H9 (cell line): ENCODE measurements at regions not wholly inside any gene's neighbourhood (a gene's known extent, or its start where the extent isn't known, plus 50 kb on each side); places are given as distances from the start of the nearest gene placed in this dataset.

Experiments
- DNase-seq: peaks from one replicate; pipeline ENCODE4 v3.0.0-alpha.2; 2017
- H2AFZ ChIP-seq: one replicate; pipeline ENCODE4 v1.6.1; 2013; ENCODE audit warnings: mild to moderate bottlenecking, low read length, control low read depth, moderate library complexity
- H2AK5ac ChIP-seq: 2 replicates; pipeline ENCODE4 v1.6.1; 2013; ENCODE audit warnings: low read length, control low read depth, mixed read lengths; ENCODE audit not compliant: insufficient read length
- H2BK120ac ChIP-seq: one replicate; pipeline ENCODE4 v1.6.1; 2013; ENCODE audit warnings: low read depth, mild to moderate bottlenecking, low read length, control low read depth, inconsistent platforms; ENCODE audit not compliant: poor library complexity, severe bottlenecking
- H2BK12ac ChIP-seq: 2 replicates; pipeline ENCODE4 v1.6.1; 2013; ENCODE audit warnings: low read length, control low read depth, mixed read lengths, low read depth; ENCODE audit not compliant: insufficient read length
- H2BK15ac ChIP-seq: 2 replicates; pipeline ENCODE4 v1.6.1; 2013; ENCODE audit warnings: low read depth, low read length, control low read depth
- H2BK20ac ChIP-seq: one replicate; pipeline ENCODE4 v1.6.1; 2013; ENCODE audit warnings: low read depth, mild to moderate bottlenecking, low read length, control low read depth, inconsistent platforms; ENCODE audit not compliant: poor library complexity, severe bottlenecking
- H2BK5ac ChIP-seq: 2 replicates; pipeline ENCODE4 v1.6.1; 2013; ENCODE audit warnings: low read length, control low read depth, mixed read lengths; ENCODE audit not compliant: insufficient read length
- H3K14ac ChIP-seq: 2 replicates; pipeline ENCODE4 v1.6.1; 2013; ENCODE audit warnings: low read length, control low read depth; ENCODE audit not compliant: insufficient read depth
- H3K18ac ChIP-seq: 2 replicates; pipeline ENCODE4 v1.6.1; 2013; ENCODE audit warnings: low read depth, mild to moderate bottlenecking, mixed read lengths, low read length, control low read depth; ENCODE audit not compliant: insufficient read length
- H3K23ac ChIP-seq: 2 replicates; pipeline ENCODE4 v1.6.1; 2013; ENCODE audit warnings: low read length, control low read depth, mixed read lengths, low read depth; ENCODE audit not compliant: insufficient read length
- H3K23me2 ChIP-seq: 2 replicates; pipeline ENCODE4 v1.6.1; 2013; ENCODE audit warnings: low read depth, mild to moderate bottlenecking, mixed read lengths, low read length, control low read depth; ENCODE audit not compliant: insufficient read length, poor library complexity, severe bottlenecking
- H3K27ac ChIP-seq: 2 replicates; pipeline ENCODE4 v1.5.1; 2013; ENCODE audit warnings: low read length, control low read depth, mixed read lengths, low read depth; ENCODE audit not compliant: insufficient read length
- H3K27me3 ChIP-seq: 2 replicates; pipeline ENCODE4 v1.6.1; 2013; ENCODE audit warnings: low read length, control low read depth, inconsistent platforms; ENCODE audit not compliant: insufficient read depth
- H3K4ac ChIP-seq: 2 replicates; pipeline ENCODE4 v1.6.1; 2013; ENCODE audit warnings: low read depth, mild to moderate bottlenecking, control low read depth, inconsistent platforms, low read length, moderate library complexity
- H3K4me1 ChIP-seq: 2 replicates; pipeline ENCODE4 v1.6.1; 2013; ENCODE audit warnings: low read length, control low read depth, inconsistent platforms; ENCODE audit not compliant: insufficient read depth
- H3K4me2 ChIP-seq: 2 replicates; pipeline ENCODE4 v1.6.1; 2013; ENCODE audit warnings: low read length, control low read depth, mixed read lengths; ENCODE audit not compliant: insufficient read length, insufficient read depth
- H3K56ac ChIP-seq: 2 replicates; pipeline ENCODE4 v1.6.1; 2013; ENCODE audit warnings: low read depth, mild to moderate bottlenecking, mixed read lengths, low read length, control low read depth; ENCODE audit not compliant: insufficient read length
- H3K79me1 ChIP-seq: 2 replicates; pipeline ENCODE4 v1.6.1; 2013; ENCODE audit warnings: low read depth, mild to moderate bottlenecking, moderate library complexity, low read length, control low read depth, inconsistent platforms; ENCODE audit not compliant: insufficient read depth, poor library complexity, severe bottlenecking
- H3K79me2 ChIP-seq: 2 replicates; pipeline ENCODE4 v1.6.1; 2013; ENCODE audit warnings: low read length, control low read depth, inconsistent platforms; ENCODE audit not compliant: insufficient read depth
- H3K9ac ChIP-seq: 2 replicates; pipeline ENCODE4 v1.6.1; 2013; ENCODE audit warnings: low read length, control low read depth, mixed read lengths; ENCODE audit not compliant: insufficient read length; ENCODE audit errors: extremely low read depth
- H3K9me3 ChIP-seq: one replicate; pipeline ENCODE4 v1.6.1; 2013; ENCODE audit warnings: low read depth, low read length, inconsistent platforms; ENCODE audit not compliant: control insufficient read depth
- H3T11ph ChIP-seq: one replicate; pipeline ENCODE4 v1.6.1; 2013; ENCODE audit warnings: mild to moderate bottlenecking, low read length, control low read depth, inconsistent platforms
- H4K20me1 ChIP-seq: one replicate; pipeline ENCODE4 v1.6.1; 2013; ENCODE audit not compliant: control insufficient read depth, insufficient read length, insufficient read depth
- H4K5ac ChIP-seq: 2 replicates; pipeline ENCODE4 v1.6.1; 2013; ENCODE audit warnings: low read depth, mild to moderate bottlenecking, mixed read lengths, low read length, control low read depth; ENCODE audit not compliant: insufficient read length
- H4K8ac ChIP-seq: replicated peaks from 2 replicates; pipeline ENCODE4 v1.6.1; 2013; ENCODE audit warnings: low read length, control low read depth, mixed read lengths, low read depth; ENCODE audit not compliant: insufficient read length
- H4K91ac ChIP-seq: 2 replicates; pipeline ENCODE4 v1.6.1; 2013; ENCODE audit warnings: low read depth, mild to moderate bottlenecking, moderate library complexity, mixed read lengths, low read length, control low read depth; ENCODE audit not compliant: insufficient read length
- H3K27ac Mint-ChIP-seq, 3 experiments: 2 replicates in 2 of 3; 3 replicates in 1 of 3; pipeline ENCODE4 v1.8.0; 2020 to 2021; ENCODE audit warnings: mixed read lengths in 3 of 3, mild to moderate bottlenecking in 1 of 3, moderate library complexity in 1 of 3
- H3K27me3 Mint-ChIP-seq: 2 replicates; pipeline ENCODE4 v1.8.0; 2021; ENCODE audit warnings: low read depth, mild to moderate bottlenecking, moderate library complexity, mixed read lengths
- H3K36me3 Mint-ChIP-seq, 3 experiments: 2 replicates in 2 of 3; 3 replicates in 1 of 3; pipeline ENCODE4 v1.8.0; 2020 to 2021; ENCODE audit warnings: low read depth in 3 of 3, mixed read lengths in 3 of 3; ENCODE audit not compliant: insufficient read depth in 1 of 3
- H3K4me1 Mint-ChIP-seq, 2 experiments: 2 replicates each; pipeline ENCODE4 v1.8.0; 2020; ENCODE audit warnings: mixed read lengths in 2 of 2
- H3K4me3 Mint-ChIP-seq, 2 experiments: 2 replicates in 1 of 2; 3 replicates in 1 of 2; pipeline ENCODE4 v1.8.0; 2020 to 2021; ENCODE audit warnings: mild to moderate bottlenecking in 2 of 2, mixed read lengths in 2 of 2, moderate library complexity in 1 of 2
- H3K9me3 Mint-ChIP-seq, 2 experiments: 2 replicates in 1 of 2; 3 replicates in 1 of 2; pipeline ENCODE4 v1.8.0; 2020; ENCODE audit warnings: mild to moderate bottlenecking in 2 of 2, mixed read lengths in 2 of 2, moderate library complexity in 1 of 2
- WGBS: extraction: QIAGEN DNeasy Blood & Tissue Kit; methylation state at CpG from one replicate; pipeline ENCODE4 v1.1.7; 2013; ENCODE audit warnings: missing lambda C conversion rate, low lambda C conversion rate, mixed read lengths; ENCODE audit not compliant: insufficient read length; ENCODE audit errors: extremely low coverage; 5-methylcytosine and 5-hydroxymethylcytosine counted together
- TF ChIP-seq, protein P1 (sequence below): fragments of 200-600 bp; sonication (generic); conservative IDR thresholded peaks from 3 replicates; pipeline ENCODE4 v1.8.0; 2021; ENCODE audit warnings: antibody characterized with exemption, mild to moderate bottlenecking

DNA sequence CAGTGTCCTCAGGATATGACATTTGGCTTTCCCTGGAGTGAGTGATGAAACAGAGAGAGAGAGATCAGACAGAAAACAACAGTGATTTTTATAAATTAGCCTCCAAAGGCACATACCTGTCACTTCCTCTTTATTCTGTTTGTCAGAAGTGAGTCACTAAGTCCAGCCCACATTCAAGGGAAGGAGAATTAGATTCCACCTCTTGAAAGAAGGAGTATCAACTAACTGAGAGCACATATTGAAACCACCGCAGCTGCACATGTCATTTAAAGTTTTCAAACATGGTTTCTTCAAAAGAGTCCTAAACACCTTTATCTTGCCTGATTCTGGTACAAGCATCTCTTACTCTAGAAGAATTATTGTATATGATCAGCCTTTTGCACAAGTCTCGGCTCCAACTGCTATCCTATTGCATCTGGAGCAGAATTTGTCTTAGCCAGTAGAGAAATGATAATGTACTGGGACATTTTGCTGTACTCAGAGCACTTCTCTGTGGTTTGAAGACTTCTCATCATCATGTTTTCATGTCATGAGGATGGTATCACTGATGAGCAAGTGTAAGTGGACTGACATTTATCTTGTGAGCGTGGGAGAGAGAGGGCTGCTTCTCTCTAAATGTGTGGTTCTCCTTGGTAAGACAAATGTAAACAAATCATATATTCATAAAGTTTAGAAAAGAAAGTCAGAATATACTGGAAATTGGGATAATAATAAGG is 338.9 kb upstream of the CFAP20DC start:
- no peak for DNase-seq

More for the DNA sequence above, 338.9 kb upstream of the CFAP20DC start:
- Histone ChIP-seq H3K56ac (no peak overlapping the region), H4K20me1 (no peaks in the 10 kb centered on the region), H3T11ph (no peak overlapping the region), H2BK120ac (no peak overlapping the region), H2BK5ac (no peak overlapping the region), H2BK12ac (no peak overlapping the region), H4K91ac (no peak overlapping the region), H3K23ac (no peak overlapping the region), H2AFZ (no peak overlapping the region), H3K27me3 (no peaks in the 10 kb centered on the region), H2BK20ac (no peak overlapping the region), H3K9ac (no peak overlapping the region), H3K14ac (no peak overlapping the region), H2AK5ac (no peak overlapping the region), H3K27ac (no peak overlapping the region), H3K9me3 (no peaks in the 10 kb centered on the region), H3K4me1 (no peaks in the 10 kb centered on the region), H4K8ac (no peak overlapping the region), H3K18ac (no peak overlapping the region), H3K23me2 (no peaks in the 10 kb centered on the region), H3K79me2 (no peaks in the 10 kb centered on the region), H4K5ac (no peak overlapping the region), H3K4me2 (no peak overlapping the region), H3K79me1 (no peaks in the 10 kb centered on the region), H3K4ac (no peak overlapping the region), H2BK15ac (no peak overlapping the region)
- WGBS = no CpG with 5 or more reads among the region's 3 CpGs
- peaks cover 2% of the 10 kb centered on the region; the same call in 1 of the 2 replicates for H3K27me3 Mint-ChIP-seq
- no peak overlapping the region for H3K27ac Mint-ChIP-seq
- TF ChIP-seq, protein P1, sequence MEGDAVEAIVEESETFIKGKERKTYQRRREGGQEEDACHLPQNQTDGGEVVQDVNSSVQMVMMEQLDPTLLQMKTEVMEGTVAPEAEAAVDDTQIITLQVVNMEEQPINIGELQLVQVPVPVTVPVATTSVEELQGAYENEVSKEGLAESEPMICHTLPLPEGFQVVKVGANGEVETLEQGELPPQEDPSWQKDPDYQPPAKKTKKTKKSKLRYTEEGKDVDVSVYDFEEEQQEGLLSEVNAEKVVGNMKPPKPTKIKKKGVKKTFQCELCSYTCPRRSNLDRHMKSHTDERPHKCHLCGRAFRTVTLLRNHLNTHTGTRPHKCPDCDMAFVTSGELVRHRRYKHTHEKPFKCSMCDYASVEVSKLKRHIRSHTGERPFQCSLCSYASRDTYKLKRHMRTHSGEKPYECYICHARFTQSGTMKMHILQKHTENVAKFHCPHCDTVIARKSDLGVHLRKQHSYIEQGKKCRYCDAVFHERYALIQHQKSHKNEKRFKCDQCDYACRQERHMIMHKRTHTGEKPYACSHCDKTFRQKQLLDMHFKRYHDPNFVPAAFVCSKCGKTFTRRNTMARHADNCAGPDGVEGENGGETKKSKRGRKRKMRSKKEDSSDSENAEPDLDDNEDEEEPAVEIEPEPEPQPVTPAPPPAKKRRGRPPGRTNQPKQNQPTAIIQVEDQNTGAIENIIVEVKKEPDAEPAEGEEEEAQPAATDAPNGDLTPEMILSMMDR = no peak
- H3K4me3 Mint-ChIP-seq = no peak overlapping the region
- no peaks in the 10 kb centered on the region for H3K36me3 Mint-ChIP-seq
- H3K9me3 Mint-ChIP-seq = peaks cover 2 to 3% of the 10 kb centered on the region in 2 experiments; a peak in 3 of 5 replicates
- H3K4me1 Mint-ChIP-seq = no peaks in the 10 kb centered on the region
